ENCODE measurements at regions not wholly inside any gene's neighbourhood (a gene's known extent, or its start where the extent isn't known, plus 50 kb on each side); places are given as distances from the start of the nearest gene placed in this dataset.

GRCh38 chr9:105117234-105117633, 127.2 kb upstream of the SLC44A1 start:
- no peak for TF ChIP-seq CTCF (IDR thresholded peaks at IDR 0.05)
- TF ChIP-seq POLR2A (IDR thresholded peaks at IDR 0.05): no peak
- no peak for TF ChIP-seq POLR2AphosphoS5 (IDR thresholded peaks at IDR 0.05)
